ENCODE measurements at regions not wholly inside any gene's neighbourhood (a gene's known extent, or its start where the extent isn't known, plus 50 kb on each side); places are given as distances from the start of the nearest gene placed in this dataset.

DNA sequence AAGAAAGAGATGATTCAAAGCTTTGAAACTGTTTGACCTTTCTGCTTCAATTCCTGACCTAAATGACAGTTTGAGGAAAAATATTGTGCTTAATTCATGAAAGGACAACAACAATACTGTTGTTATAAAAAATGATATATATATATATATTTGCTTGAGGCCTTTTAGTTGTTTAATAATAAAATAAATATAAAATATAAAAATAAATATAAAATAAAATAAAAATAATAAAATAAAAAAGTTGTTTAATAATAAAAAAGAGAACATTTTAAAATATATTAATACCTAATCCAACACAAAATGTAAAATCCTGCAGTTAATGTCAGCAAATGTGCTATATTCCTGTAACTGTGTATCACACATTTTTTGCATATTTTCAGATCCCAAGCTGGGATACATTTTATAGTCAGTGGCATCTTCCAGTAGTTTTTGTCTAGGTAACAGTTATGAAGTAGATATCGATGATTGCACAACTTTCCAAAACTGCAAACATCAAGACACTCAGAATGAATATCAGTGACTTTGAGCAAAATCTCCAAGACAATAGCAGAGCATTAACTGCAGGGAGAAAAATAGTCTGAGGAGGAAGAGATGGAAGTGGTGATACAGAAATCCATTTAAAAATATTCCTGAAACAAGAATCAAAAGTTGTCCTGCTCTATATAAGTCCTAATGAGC, 375.5 kb upstream of the KLHL1 start:
- TF ChIP-seq, protein P1, sequence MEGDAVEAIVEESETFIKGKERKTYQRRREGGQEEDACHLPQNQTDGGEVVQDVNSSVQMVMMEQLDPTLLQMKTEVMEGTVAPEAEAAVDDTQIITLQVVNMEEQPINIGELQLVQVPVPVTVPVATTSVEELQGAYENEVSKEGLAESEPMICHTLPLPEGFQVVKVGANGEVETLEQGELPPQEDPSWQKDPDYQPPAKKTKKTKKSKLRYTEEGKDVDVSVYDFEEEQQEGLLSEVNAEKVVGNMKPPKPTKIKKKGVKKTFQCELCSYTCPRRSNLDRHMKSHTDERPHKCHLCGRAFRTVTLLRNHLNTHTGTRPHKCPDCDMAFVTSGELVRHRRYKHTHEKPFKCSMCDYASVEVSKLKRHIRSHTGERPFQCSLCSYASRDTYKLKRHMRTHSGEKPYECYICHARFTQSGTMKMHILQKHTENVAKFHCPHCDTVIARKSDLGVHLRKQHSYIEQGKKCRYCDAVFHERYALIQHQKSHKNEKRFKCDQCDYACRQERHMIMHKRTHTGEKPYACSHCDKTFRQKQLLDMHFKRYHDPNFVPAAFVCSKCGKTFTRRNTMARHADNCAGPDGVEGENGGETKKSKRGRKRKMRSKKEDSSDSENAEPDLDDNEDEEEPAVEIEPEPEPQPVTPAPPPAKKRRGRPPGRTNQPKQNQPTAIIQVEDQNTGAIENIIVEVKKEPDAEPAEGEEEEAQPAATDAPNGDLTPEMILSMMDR (IDR thresholded peaks at IDR 0.05), result no peak
- TF ChIP-seq EP300 (IDR thresholded peaks at IDR 0.05) (no peak), POLR2A (IDR thresholded peaks at IDR 0.05) (no peak), POLR2AphosphoS5 (IDR thresholded peaks at IDR 0.05) (no peak)
